ENCODE measurements at regions not wholly inside any gene's neighbourhood (a gene's known extent, or its start where the extent isn't known, plus 50 kb on each side); places are given as distances from the start of the nearest gene placed in this dataset.

GRCh38 chr9:38207247-38207778, 138.3 kb upstream of the SHB start:
- no peaks in the 10 kb centered on the region for H3K23me2 ChIP-seq (ENCODE audit: low read depth, low read length)
- H3K56ac ChIP-seq (replicated peaks; ENCODE audit: insufficient read length, low read depth, low read length), result no peak overlapping the region
- H3K79me2 ChIP-seq (ENCODE audit: control insufficient read depth in 1 of 2, insufficient read depth in 2 of 2, low read length in 2 of 2), result no peaks in the 10 kb centered on the region
- H3K36me3 ChIP-seq (ENCODE audit: control insufficient read depth in 2 of 4, insufficient read depth in 4 of 4, low read length in 3 of 4), result no peaks in the 10 kb centered on the region
- no peak overlapping the region for H2AFZ ChIP-seq (ENCODE audit: low read length)
- H2BK120ac ChIP-seq (replicated peaks; ENCODE audit: low read depth, low read length), result no peak overlapping the region
- no peak overlapping the region for H2AK5ac ChIP-seq (ENCODE audit: low read depth, low read length)
- no peak overlapping the region for H3K4ac ChIP-seq (replicated peaks; ENCODE audit: insufficient read length, low read depth, low read length)
- FAIRE-seq, result no peak
- H3K18ac ChIP-seq (ENCODE audit: extremely low read depth, low read length), result no peak overlapping the region
- no peak overlapping the region for H3K9ac ChIP-seq (replicated peaks in 1 of 4; ENCODE audit: extremely low read depth in 1 of 4, low read depth in 3 of 4, low read length in 3 of 4)
- no peak overlapping the region for H2BK12ac ChIP-seq (ENCODE audit: low read depth, low read length)
- peaks cover 0 to 4% (median under 1%) of the 10 kb centered on the region in 4 experiments; a peak in 4 of 7 replicates for H3K4me1 ChIP-seq (replicated peaks in 1 of 4; ENCODE audit: control insufficient read depth in 3 of 4, insufficient read depth in 4 of 4, low read length in 3 of 4)
- H3K27me3 ChIP-seq (replicated peaks in 1 of 4; ENCODE audit: control insufficient read depth in 3 of 4, extremely low read depth in 1 of 4, insufficient read depth in 3 of 4, low read length in 3 of 4), result peaks cover 26 to 59% (median 48%) of the 10 kb centered on the region in 4 experiments
- no peak overlapping the region for H3K4me3 ChIP-seq (ENCODE audit: extremely low read depth in 1 of 4, insufficient read depth in 2 of 4, low read depth in 3 of 4, low read length in 4 of 4)
- no peak overlapping the region for H2BK20ac ChIP-seq (ENCODE audit: low read length)
- no peak overlapping the region for H3K23ac ChIP-seq (ENCODE audit: insufficient read length)
- no peak overlapping the region for H3K27ac ChIP-seq (ENCODE audit: low read depth, low read length)
- H3K4me2 ChIP-seq (ENCODE audit: insufficient read depth in 1 of 2, low read depth in 2 of 2, low read length in 2 of 2), result no peak overlapping the region
- no peaks in the 10 kb centered on the region for H3K79me1 ChIP-seq (ENCODE audit: low read depth, low read length)
- ChIA-PET CTCF (ENCODE audit: partially characterized antibody) (interaction anchor here (1.9 to 2.2 kb wide), 2 partner anchors 18 to 47 kb away, joined by 4 to 6 read pairs; no protein-coding TSS in a partner anchor), POLR2A (ENCODE audit: partially characterized antibody) (no interaction called here)
- no peak overlapping the region for H4K5ac ChIP-seq (ENCODE audit: insufficient read length, low read depth, low read length)
- no peak overlapping the region for H4K8ac ChIP-seq (ENCODE audit: extremely low read depth, insufficient read depth, low read length)
- TF ChIP-seq SP4 (IDR thresholded peaks at IDR 0.05; ENCODE audit: low read length) (no peak), SRF (IDR thresholded peaks at IDR 0.05; ENCODE audit: low read depth, low read length) (no peak), YY1 (IDR thresholded peaks at IDR 0.05; ENCODE audit: low read depth, low read length) (no peak), CEBPB (IDR thresholded peaks at IDR 0.05; ENCODE audit: low read depth, low read length) (no peak), EZH2 (IDR thresholded peaks at IDR 0.05; ENCODE audit: low read depth, low read length, severe bottlenecking) (no peak), KDM5A (IDR thresholded peaks at IDR 0.05; ENCODE audit: low read length) (no peak), EP300 (IDR thresholded peaks at IDR 0.05; ENCODE audit: borderline replicate concordance in 1 of 2, low read depth in 2 of 2, low read length in 2 of 2) (no peak), CBX8 (IDR thresholded peaks at IDR 0.05; ENCODE audit: borderline replicate concordance, low read depth, low read length) (no peak), TCF12 (IDR thresholded peaks at IDR 0.05; ENCODE audit: low read depth, low read length) (no peak), BACH1 (IDR thresholded peaks at IDR 0.05; ENCODE audit: low read length) (no peak)
- H3K9me3 ChIP-seq (ENCODE audit: insufficient read depth in 2 of 2, low read depth in 1 of 2, low read length in 1 of 2), result peaks cover 0 to 2% of the 10 kb centered on the region in 2 experiments; a peak in 1 of 4 replicates
- no peak overlapping the region for H4K91ac ChIP-seq (replicated peaks; ENCODE audit: insufficient read length, low read length)
- H2BK5ac ChIP-seq (ENCODE audit: low read depth, low read length), result no peak overlapping the region
- no peak overlapping the region for H2BK15ac ChIP-seq (ENCODE audit: low read length)
- 80% methylated on average over 3 of the region's 3 CpGs; no CpG with 5 or more reads in 1 of the 2 experiments for WGBS, 2 experiments (ENCODE audit: extremely low coverage in 1 of 2, insufficient coverage in 1 of 2, insufficient read length in 1 of 2, insufficient replicate concordance in 2 of 2, low coverage in 1 of 2, low lambda C conversion rate in 2 of 2, missing lambda C conversion rate in 1 of 2)
- H4K20me1 ChIP-seq (replicated peaks in 1 of 2; ENCODE audit: control insufficient read depth in 1 of 2, insufficient read depth in 2 of 2, low read length in 2 of 2), result peaks cover 6 to 7% of the 10 kb centered on the region in 2 experiments
- peak in 1 of 2 experiments; percentile 16 for DNase-seq (ENCODE audit: low read depth in 1 of 2, low spot score in 2 of 2)
- no peak overlapping the region for H3K14ac ChIP-seq (ENCODE audit: insufficient read length)

Measured in H1 (cell line).